ENCODE measurements at regions not wholly inside any gene's neighbourhood (a gene's known extent, or its start where the extent isn't known, plus 50 kb on each side); places are given as distances from the start of the nearest gene placed in this dataset.

DNA sequence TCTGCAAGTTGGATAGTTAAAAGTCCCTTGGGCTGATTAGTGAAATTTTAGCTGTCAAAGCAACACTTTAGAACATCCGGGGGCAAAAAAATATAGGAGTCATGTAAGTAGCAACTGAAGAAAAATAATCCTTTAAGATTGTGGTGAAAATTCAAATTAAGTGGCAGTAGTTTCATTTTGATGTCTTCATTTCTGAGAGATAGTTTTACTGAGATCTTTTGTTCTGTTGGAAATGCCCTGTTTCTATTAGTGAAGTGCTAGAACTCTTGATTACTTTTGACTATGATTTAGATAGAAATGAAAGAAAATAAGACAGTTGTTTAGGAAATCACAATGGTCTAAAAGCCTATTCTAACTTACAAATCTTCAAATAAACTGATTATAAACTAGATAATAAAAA lies 587.3 kb upstream of the MMS22L start:
- TF ChIP-seq RAD21 (IDR thresholded peaks at IDR 0.05; ENCODE audit: low read depth) = no peak
- TF ChIP-seq SP1 (IDR thresholded peaks at IDR 0.05; ENCODE audit: low read depth) = no peak
- no peak for TF ChIP-seq YY1 (IDR thresholded peaks at IDR 0.05; ENCODE audit: extremely low read depth, insufficient replicate concordance, low read depth, low read length)
- TF ChIP-seq, protein P1, sequence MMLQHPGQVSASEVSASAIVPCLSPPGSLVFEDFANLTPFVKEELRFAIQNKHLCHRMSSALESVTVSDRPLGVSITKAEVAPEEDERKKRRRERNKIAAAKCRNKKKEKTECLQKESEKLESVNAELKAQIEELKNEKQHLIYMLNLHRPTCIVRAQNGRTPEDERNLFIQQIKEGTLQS (IDR thresholded peaks at IDR 0.05) = no peak
- TF ChIP-seq SRF (IDR thresholded peaks at IDR 0.05; ENCODE audit: low read depth) = no peak
- TF ChIP-seq MAX (IDR thresholded peaks at IDR 0.05) = no peak
- no peak for TF ChIP-seq EZH2 (IDR thresholded peaks at IDR 0.05)
- no peak for TF ChIP-seq FOSL1 (IDR thresholded peaks at IDR 0.05; ENCODE audit: low read depth)
- no peak for TF ChIP-seq JUND (IDR thresholded peaks at IDR 0.05)
- TF ChIP-seq CEBPB (IDR thresholded peaks at IDR 0.05; ENCODE audit: low read depth) = no peak
- TF ChIP-seq ZFX (IDR thresholded peaks at IDR 0.05) = no peak
- no peak for TF ChIP-seq EZH2phosphoT487 (IDR thresholded peaks at IDR 0.05; ENCODE audit: borderline replicate concordance)
- TF ChIP-seq TCF7L2 (IDR thresholded peaks at IDR 0.05; ENCODE audit: borderline replicate concordance, extremely low read depth, insufficient read depth, insufficient read length) = no peak
- TF ChIP-seq ZBTB33 (IDR thresholded peaks at IDR 0.05; ENCODE audit: extremely low read depth, insufficient replicate concordance, low read length) = no peak
- TF ChIP-seq, protein P2, sequence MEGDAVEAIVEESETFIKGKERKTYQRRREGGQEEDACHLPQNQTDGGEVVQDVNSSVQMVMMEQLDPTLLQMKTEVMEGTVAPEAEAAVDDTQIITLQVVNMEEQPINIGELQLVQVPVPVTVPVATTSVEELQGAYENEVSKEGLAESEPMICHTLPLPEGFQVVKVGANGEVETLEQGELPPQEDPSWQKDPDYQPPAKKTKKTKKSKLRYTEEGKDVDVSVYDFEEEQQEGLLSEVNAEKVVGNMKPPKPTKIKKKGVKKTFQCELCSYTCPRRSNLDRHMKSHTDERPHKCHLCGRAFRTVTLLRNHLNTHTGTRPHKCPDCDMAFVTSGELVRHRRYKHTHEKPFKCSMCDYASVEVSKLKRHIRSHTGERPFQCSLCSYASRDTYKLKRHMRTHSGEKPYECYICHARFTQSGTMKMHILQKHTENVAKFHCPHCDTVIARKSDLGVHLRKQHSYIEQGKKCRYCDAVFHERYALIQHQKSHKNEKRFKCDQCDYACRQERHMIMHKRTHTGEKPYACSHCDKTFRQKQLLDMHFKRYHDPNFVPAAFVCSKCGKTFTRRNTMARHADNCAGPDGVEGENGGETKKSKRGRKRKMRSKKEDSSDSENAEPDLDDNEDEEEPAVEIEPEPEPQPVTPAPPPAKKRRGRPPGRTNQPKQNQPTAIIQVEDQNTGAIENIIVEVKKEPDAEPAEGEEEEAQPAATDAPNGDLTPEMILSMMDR (IDR thresholded peaks at IDR 0.05 in 2 of 3, conservative IDR thresholded peaks at IDR 0.05 in 1 of 3; ENCODE audit: borderline replicate concordance in 1 of 3, insufficient read depth in 1 of 3, low read depth in 2 of 3, low read length in 2 of 3) = no peak
- TF ChIP-seq CBX3 (IDR thresholded peaks at IDR 0.05; ENCODE audit: low read depth) = no peak
- no peak for TF ChIP-seq EGR1 (IDR thresholded peaks at IDR 0.05; ENCODE audit: low read depth)
- H4K20me1 ChIP-seq (ENCODE audit: insufficient read depth) = no peaks in the 10 kb centered on the region
- ATAC-seq (no peak), DNase-seq (ENCODE audit: low read depth, low spot score) (no peak)
- no peaks in the 10 kb centered on the region for H3K79me2 ChIP-seq (ENCODE audit: insufficient read depth, low read length)
- no peak overlapping the region for H2AFZ ChIP-seq (ENCODE audit: low read depth, low read length, poor library complexity, severe bottlenecking)
- ChIA-PET RAD21 (ENCODE audit: low non-redundant PET in 1 of 2, low total read pairs in 2 of 2, uncharacterized antibody in 2 of 2, unreplicated experiment in 2 of 2) (no interaction called here), POLR2A (no interaction called here), CTCF (no interaction called here)
- no peaks in the 10 kb centered on the region for H3K36me3 ChIP-seq (ENCODE audit: control insufficient read depth in 1 of 2, insufficient read depth in 2 of 2, low read length in 2 of 2)
- no peak overlapping the region for H3K9ac ChIP-seq (ENCODE audit: low read length)
- no peak overlapping the region for H3K4me2 ChIP-seq (ENCODE audit: low read length)
- 0 out of 2 replicates have a peak, but pooled peaks cover 4% of the 10 kb centered on the region for H3K27me3 ChIP-seq (ENCODE audit: insufficient read depth, low read length)
- no peaks in the 10 kb centered on the region for H3K9me3 ChIP-seq (ENCODE audit: control insufficient read depth in 1 of 2, insufficient read depth in 1 of 2, low read depth in 1 of 2, low read length in 2 of 2)
- intact Hi-C loops (cut with micrococcal nuclease) = no loop called here
- H3K4me3 ChIP-seq (replicated peaks in 1 of 2; ENCODE audit: low read depth in 1 of 2, low read length in 2 of 2) = no peak overlapping the region
- BruUV-seq (replicated peaks) = no TSS peak
- H3K9me2 ChIP-seq (ENCODE audit: insufficient read depth) = no peaks in the 10 kb centered on the region
- H3K4me1 ChIP-seq (ENCODE audit: control insufficient read depth in 1 of 2, insufficient read depth in 2 of 2, low read length in 2 of 2) = no peaks in the 10 kb centered on the region
- no peak overlapping the region for H3K27ac ChIP-seq (ENCODE audit: low read depth, low read length)

Data from HCT116 (cell line).